HL-60/S4 treated with phorbol 12-myristate 13-acetate at 8.2 ng/mL for 4 days and 3 days (cell line): ENCODE measurements at regions not wholly inside any gene's neighbourhood (a gene's known extent, or its start where the extent isn't known, plus 50 kb on each side); places are given as distances from the start of the nearest gene placed in this dataset.

Experiments used
- in situ Hi-C: fragments of 300-500 bp; cut with MboI; formaldehyde crosslinking; loops from 2 replicates; pipeline ENCODE4 v1.15.0; 2022; ENCODE audit warnings: low sequenced_read_pairs

GRCh38 chr2:194253528-194254259 lies 1403.3 kb upstream of the SLC39A10 start:
- in situ Hi-C loops: no loop called here

GRCh38 chr2:194252127-194252526 lies 1404.9 kb upstream of the SLC39A10 start:
- in situ Hi-C loops: no loop called here

- in situ Hi-C loops: no loop called here
Observed at GRCh38 chr2:194232600-194232999, 1424.4 kb upstream of the SLC39A10 start.

- in situ Hi-C loops: no loop called here
Observed at GRCh38 chr2:194223218-194223617, 1433.8 kb upstream of the SLC39A10 start.

GRCh38 chr2:194214192-194214591 lies 1442.8 kb upstream of the SLC39A10 start:
- in situ Hi-C loops: no loop called here

GRCh38 chr2:194205568-194206227 lies 1451.3 kb upstream of the SLC39A10 start:
- in situ Hi-C loops: no loop called here

- in situ Hi-C loops: no loop called here
Observed at GRCh38 chr2:194203898-194204297, 1453.1 kb upstream of the SLC39A10 start.

GRCh38 chr2:194182888-194183287 lies 1474.1 kb upstream of the SLC39A10 start:
- in situ Hi-C loops: no loop called here

GRCh38 chr2:194176134-194176533 lies 1480.9 kb upstream of the SLC39A10 start:
- in situ Hi-C loops: no loop called here

- in situ Hi-C loops: no loop called here
Observed at GRCh38 chr2:194166818-194167217, 1490.2 kb upstream of the SLC39A10 start.

- in situ Hi-C loops: no loop called here
Observed at GRCh38 chr2:194155431-194155830, 1501.6 kb upstream of the SLC39A10 start.

- in situ Hi-C loops: no loop called here
Observed at GRCh38 chr2:194151231-194151630, 1505.8 kb upstream of the SLC39A10 start.

GRCh38 chr2:194135463-194135862 lies 1521.6 kb upstream of the SLC39A10 start:
- in situ Hi-C loops: no loop called here

- in situ Hi-C loops: no loop called here
Observed at GRCh38 chr2:194128810-194129209, 1528.2 kb upstream of the SLC39A10 start.

- in situ Hi-C loops: no loop called here
Observed at GRCh38 chr2:194126418-194126817, 1530.6 kb upstream of the SLC39A10 start.

GRCh38 chr2:194116861-194117260 lies 1540.2 kb upstream of the SLC39A10 start:
- in situ Hi-C loops: no loop called here

- in situ Hi-C loops: no loop called here
Observed at GRCh38 chr2:194105358-194105757, 1551.7 kb upstream of the SLC39A10 start.

GRCh38 chr2:194104687-194105086 lies 1552.3 kb upstream of the SLC39A10 start:
- in situ Hi-C loops: no loop called here

- in situ Hi-C loops: no loop called here
Observed at GRCh38 chr2:194103941-194104659, 1552.9 kb upstream of the SLC39A10 start.

- in situ Hi-C loops: no loop called here
Observed at GRCh38 chr2:194102546-194102945, 1554.5 kb upstream of the SLC39A10 start.

- in situ Hi-C loops: no loop called here
Observed at GRCh38 chr2:194100201-194100600, 1556.8 kb upstream of the SLC39A10 start.

- in situ Hi-C loops: no loop called here
Observed at GRCh38 chr2:194096402-194096801, 1560.6 kb upstream of the SLC39A10 start.
